ENCODE measurements at regions not wholly inside any gene's neighbourhood (a gene's known extent, or its start where the extent isn't known, plus 50 kb on each side); places are given as distances from the start of the nearest gene placed in this dataset.

DNA sequence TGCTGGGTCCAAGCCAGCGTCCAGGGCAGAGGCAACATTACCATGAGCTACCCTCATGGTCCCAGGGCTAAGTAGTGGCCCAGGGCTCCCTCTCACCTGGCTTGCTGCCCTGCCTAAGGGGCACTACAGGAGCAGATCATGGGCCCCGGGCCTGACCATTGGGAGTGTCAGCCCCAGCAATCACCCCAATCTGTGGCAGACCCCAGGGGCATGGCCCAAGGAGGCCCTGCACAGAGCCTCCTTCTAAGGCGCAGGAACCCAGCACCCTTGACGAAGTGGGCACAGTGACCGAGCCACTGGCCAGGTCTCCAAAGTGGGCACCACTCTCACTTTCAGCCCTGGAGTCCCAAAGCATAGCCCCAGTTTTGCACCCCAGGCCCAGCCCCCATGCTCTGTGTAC lies 667.1 kb downstream of the SH3BGRL start:
- 46% methylated on average over 3 of the region's 5 CpGs; no CpG with 5 or more reads in 1 of the 2 experiments for WGBS, 2 experiments (ENCODE audit: extremely low coverage in 2 of 2, insufficient read length in 1 of 2)
- Histone ChIP-seq H2BK20ac (ENCODE audit: low read depth, low read length) (no peak overlapping the region), H3K9me3 (ENCODE audit: control insufficient read depth, insufficient read depth, low read length) (peaks cover 20% of the 10 kb centered on the region), H3K4ac (ENCODE audit: low read depth, low read length) (no peak overlapping the region), H2BK5ac (ENCODE audit: low read depth, low read length, poor library complexity, severe bottlenecking) (no peak overlapping the region), H3K4me3 (ENCODE audit: insufficient read depth, low read depth, low read length) (no peak overlapping the region), H3K9me1 (ENCODE audit: insufficient read depth, low read length) (no peaks in the 10 kb centered on the region), H2BK120ac (ENCODE audit: low read depth, low read length) (no peak overlapping the region), H3K23ac (ENCODE audit: low read depth, low read length) (no peak overlapping the region), H3K79me1 (ENCODE audit: low read depth in 1 of 2, low read length in 2 of 2) (no peaks in the 10 kb centered on the region), H3K14ac (replicated peaks; ENCODE audit: low read depth, low read length) (no peak overlapping the region), H3K18ac (ENCODE audit: low read depth, low read length) (no peak overlapping the region), H3K4me1 (ENCODE audit: control insufficient read depth, insufficient read depth, low read length) (no peaks in the 10 kb centered on the region), H2AFZ (replicated peaks; ENCODE audit: low read length, poor library complexity) (no peak overlapping the region), H2AK5ac (ENCODE audit: low read depth, low read length) (no peak overlapping the region), H3K27me3 (ENCODE audit: control insufficient read depth, insufficient read depth, low read length) (no peaks in the 10 kb centered on the region), H4K5ac (ENCODE audit: low read depth, low read length) (no peak overlapping the region), H2BK15ac (ENCODE audit: low read depth, low read length) (no peak overlapping the region), H3K9ac (ENCODE audit: low read depth, low read length) (no peak overlapping the region), H3K56ac (ENCODE audit: extremely low read depth, insufficient read depth, low read length) (no peak overlapping the region), H4K91ac (ENCODE audit: insufficient read depth, low read depth, low read length) (no peak overlapping the region), H3K36me3 (ENCODE audit: control insufficient read depth, insufficient read depth, low read length) (no peaks in the 10 kb centered on the region), H3K27ac (ENCODE audit: insufficient read depth, low read length) (no peak overlapping the region), H4K8ac (ENCODE audit: low read depth in 2 of 2, low read length in 2 of 2) (no peak overlapping the region), H4K20me1 (ENCODE audit: insufficient read depth, low read length) (no peaks in the 10 kb centered on the region), H2AK9ac (replicated peaks; ENCODE audit: low read depth, low read length, poor library complexity) (no peak overlapping the region), H3K4me2 (ENCODE audit: low read depth, low read length) (no peak overlapping the region)
- intact Hi-C loops (cut with micrococcal nuclease), result no loop called here
- TF ChIP-seq FOS (IDR thresholded peaks at IDR 0.05; ENCODE audit: low read depth, low read length), result no peak
- no peak for TF ChIP-seq BHLHE40 (IDR thresholded peaks at IDR 0.05; ENCODE audit: low read depth, low read length)
- no peak for TF ChIP-seq SMC3 (IDR thresholded peaks at IDR 0.05; ENCODE audit: low read depth, low read length)
- TF ChIP-seq, protein P1, sequence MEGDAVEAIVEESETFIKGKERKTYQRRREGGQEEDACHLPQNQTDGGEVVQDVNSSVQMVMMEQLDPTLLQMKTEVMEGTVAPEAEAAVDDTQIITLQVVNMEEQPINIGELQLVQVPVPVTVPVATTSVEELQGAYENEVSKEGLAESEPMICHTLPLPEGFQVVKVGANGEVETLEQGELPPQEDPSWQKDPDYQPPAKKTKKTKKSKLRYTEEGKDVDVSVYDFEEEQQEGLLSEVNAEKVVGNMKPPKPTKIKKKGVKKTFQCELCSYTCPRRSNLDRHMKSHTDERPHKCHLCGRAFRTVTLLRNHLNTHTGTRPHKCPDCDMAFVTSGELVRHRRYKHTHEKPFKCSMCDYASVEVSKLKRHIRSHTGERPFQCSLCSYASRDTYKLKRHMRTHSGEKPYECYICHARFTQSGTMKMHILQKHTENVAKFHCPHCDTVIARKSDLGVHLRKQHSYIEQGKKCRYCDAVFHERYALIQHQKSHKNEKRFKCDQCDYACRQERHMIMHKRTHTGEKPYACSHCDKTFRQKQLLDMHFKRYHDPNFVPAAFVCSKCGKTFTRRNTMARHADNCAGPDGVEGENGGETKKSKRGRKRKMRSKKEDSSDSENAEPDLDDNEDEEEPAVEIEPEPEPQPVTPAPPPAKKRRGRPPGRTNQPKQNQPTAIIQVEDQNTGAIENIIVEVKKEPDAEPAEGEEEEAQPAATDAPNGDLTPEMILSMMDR (conservative IDR thresholded peaks at IDR 0.05; ENCODE audit: low read depth, low read length), result no peak
- no peak for TF ChIP-seq MAFK (IDR thresholded peaks at IDR 0.05; ENCODE audit: low read depth, low read length)
- no peak for TF ChIP-seq MXI1 (IDR thresholded peaks at IDR 0.05; ENCODE audit: borderline replicate concordance, low read depth, low read length)
- TF ChIP-seq CEBPB (IDR thresholded peaks at IDR 0.05; ENCODE audit: low read depth, low read length), result no peak
- TF ChIP-seq NFE2L2 (IDR thresholded peaks at IDR 0.05; ENCODE audit: low read depth, low read length), result no peak
- TF ChIP-seq CHD1 (IDR thresholded peaks at IDR 0.05; ENCODE audit: low read depth, low read length), result no peak
- no peak for TF ChIP-seq MAZ (IDR thresholded peaks at IDR 0.05; ENCODE audit: borderline replicate concordance, low read depth, low read length)
- TF ChIP-seq, protein P2, sequence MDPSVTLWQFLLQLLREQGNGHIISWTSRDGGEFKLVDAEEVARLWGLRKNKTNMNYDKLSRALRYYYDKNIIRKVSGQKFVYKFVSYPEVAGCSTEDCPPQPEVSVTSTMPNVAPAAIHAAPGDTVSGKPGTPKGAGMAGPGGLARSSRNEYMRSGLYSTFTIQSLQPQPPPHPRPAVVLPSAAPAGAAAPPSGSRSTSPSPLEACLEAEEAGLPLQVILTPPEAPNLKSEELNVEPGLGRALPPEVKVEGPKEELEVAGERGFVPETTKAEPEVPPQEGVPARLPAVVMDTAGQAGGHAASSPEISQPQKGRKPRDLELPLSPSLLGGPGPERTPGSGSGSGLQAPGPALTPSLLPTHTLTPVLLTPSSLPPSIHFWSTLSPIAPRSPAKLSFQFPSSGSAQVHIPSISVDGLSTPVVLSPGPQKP (IDR thresholded peaks at IDR 0.05; ENCODE audit: borderline replicate concordance, low read depth, low read length), result no peak
- no peak for TF ChIP-seq RAD21 (IDR thresholded peaks at IDR 0.05; ENCODE audit: low read length)
- CTCF ChIA-PET, result no interaction called here
- DNase-seq, result no peak
- POLR2A ChIA-PET (ENCODE audit: unreplicated experiment), result no interaction called here
- no peak for ATAC-seq (ENCODE audit: low read depth)
- in situ Hi-C loops (cut with MboI; ENCODE audit: low sequenced_read_pairs), result no loop called here
- no TSS peak for BruUV-seq (replicated peaks)
- dilution Hi-C loops (cut with HindIII; ENCODE audit: low sequenced_read_pairs, unreplicated experiment), result no loop called here
